ENCODE measurements at regions not wholly inside any gene's neighbourhood (a gene's known extent, or its start where the extent isn't known, plus 50 kb on each side); places are given as distances from the start of the nearest gene placed in this dataset.

DNA sequence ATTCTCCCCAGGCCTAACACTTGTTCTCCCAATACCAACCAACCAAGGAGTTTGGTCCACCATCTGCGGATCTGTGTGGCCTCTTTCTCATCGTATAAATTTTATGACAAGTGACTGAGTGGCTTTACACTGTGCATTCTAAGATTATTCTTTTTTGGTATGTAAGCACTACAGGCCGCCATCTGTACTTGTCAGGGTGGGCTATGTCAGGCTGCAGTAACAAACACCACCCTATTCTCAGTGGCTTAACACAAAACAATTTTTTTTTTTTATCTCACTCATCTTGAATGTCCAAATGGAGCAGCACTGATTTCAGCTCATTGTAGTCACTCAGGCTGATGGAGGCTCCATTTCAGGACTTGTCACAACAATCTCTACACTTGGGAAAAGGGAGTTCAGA lies 412.7 kb upstream of the MIR17HG start:
- Histone ChIP-seq H3K27ac (ENCODE audit: low read depth in 1 of 2, low read length in 2 of 2) (no peak overlapping the region), H3K36me3 (ENCODE audit: control insufficient read depth in 4 of 4, insufficient read depth in 3 of 4, low read depth in 1 of 4, low read length in 3 of 4) (no peaks in the 10 kb centered on the region), H3K4me3 (ENCODE audit: low read depth in 1 of 3, low read length in 3 of 3) (no peak overlapping the region), H3K4me1 (ENCODE audit: control insufficient read depth in 4 of 4, insufficient read depth in 4 of 4, low read length in 3 of 4) (no peaks in the 10 kb centered on the region), H3K9me3 (ENCODE audit: control insufficient read depth in 4 of 4, low read length in 3 of 4) (no peaks in the 10 kb centered on the region), H3K9ac (ENCODE audit: low read depth in 1 of 2, low read length in 2 of 2) (no peak overlapping the region), H3K27me3 (ENCODE audit: control insufficient read depth in 4 of 4, insufficient read depth in 4 of 4, low read length in 3 of 4) (peaks cover 0 to 2% (median 0%) of the 10 kb centered on the region in 4 donors)
- no peak for TF ChIP-seq HNF4A (conservative IDR thresholded peaks at IDR 0.05)
- TF ChIP-seq, protein P1, sequence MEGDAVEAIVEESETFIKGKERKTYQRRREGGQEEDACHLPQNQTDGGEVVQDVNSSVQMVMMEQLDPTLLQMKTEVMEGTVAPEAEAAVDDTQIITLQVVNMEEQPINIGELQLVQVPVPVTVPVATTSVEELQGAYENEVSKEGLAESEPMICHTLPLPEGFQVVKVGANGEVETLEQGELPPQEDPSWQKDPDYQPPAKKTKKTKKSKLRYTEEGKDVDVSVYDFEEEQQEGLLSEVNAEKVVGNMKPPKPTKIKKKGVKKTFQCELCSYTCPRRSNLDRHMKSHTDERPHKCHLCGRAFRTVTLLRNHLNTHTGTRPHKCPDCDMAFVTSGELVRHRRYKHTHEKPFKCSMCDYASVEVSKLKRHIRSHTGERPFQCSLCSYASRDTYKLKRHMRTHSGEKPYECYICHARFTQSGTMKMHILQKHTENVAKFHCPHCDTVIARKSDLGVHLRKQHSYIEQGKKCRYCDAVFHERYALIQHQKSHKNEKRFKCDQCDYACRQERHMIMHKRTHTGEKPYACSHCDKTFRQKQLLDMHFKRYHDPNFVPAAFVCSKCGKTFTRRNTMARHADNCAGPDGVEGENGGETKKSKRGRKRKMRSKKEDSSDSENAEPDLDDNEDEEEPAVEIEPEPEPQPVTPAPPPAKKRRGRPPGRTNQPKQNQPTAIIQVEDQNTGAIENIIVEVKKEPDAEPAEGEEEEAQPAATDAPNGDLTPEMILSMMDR (IDR thresholded peaks at IDR 0.05; ENCODE audit: low read depth, low read length, missing input control) = no peak
- no peak for TF ChIP-seq FOXA1 (IDR thresholded peaks at IDR 0.05)
- no peak for TF ChIP-seq GABPA (IDR thresholded peaks at IDR 0.05 in 1 of 2, conservative IDR thresholded peaks at IDR 0.05 in 1 of 2)
- TF ChIP-seq SP1 (IDR thresholded peaks at IDR 0.05) = no peak
- no peak for TF ChIP-seq RXRA (IDR thresholded peaks at IDR 0.05)
- no peak for TF ChIP-seq ZBTB33 (IDR thresholded peaks at IDR 0.05)
- TF ChIP-seq, protein P2, sequence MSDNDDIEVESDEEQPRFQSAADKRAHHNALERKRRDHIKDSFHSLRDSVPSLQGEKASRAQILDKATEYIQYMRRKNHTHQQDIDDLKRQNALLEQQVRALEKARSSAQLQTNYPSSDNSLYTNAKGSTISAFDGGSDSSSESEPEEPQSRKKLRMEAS (IDR thresholded peaks at IDR 0.05) = no peak
- WGBS = 81% methylated on average over 3 of the region's 3 CpGs
- no peak for DNase-seq (ENCODE audit: low spot score)

- Histone ChIP-seq H3K9me3 (ENCODE audit: control insufficient read depth in 4 of 4, low read length in 3 of 4) (no peaks in the 10 kb centered on the region), H3K36me3 (ENCODE audit: control insufficient read depth in 4 of 4, insufficient read depth in 3 of 4, low read depth in 1 of 4, low read length in 3 of 4) (no peaks in the 10 kb centered on the region), H3K4me3 (ENCODE audit: low read depth in 1 of 3, low read length in 3 of 3) (no peak overlapping the region), H3K27me3 (ENCODE audit: control insufficient read depth in 4 of 4, insufficient read depth in 4 of 4, low read length in 3 of 4) (peaks cover 0 to 2% (median 0%) of the 10 kb centered on the region in 4 donors), H3K9ac (ENCODE audit: low read depth in 1 of 2, low read length in 2 of 2) (no peak overlapping the region), H3K4me1 (ENCODE audit: control insufficient read depth in 4 of 4, insufficient read depth in 4 of 4, low read length in 3 of 4) (no peaks in the 10 kb centered on the region), H3K27ac (ENCODE audit: low read depth in 1 of 2, low read length in 2 of 2) (no peak overlapping the region)
- no peak for DNase-seq (ENCODE audit: low spot score)
- TF ChIP-seq TAF1 (conservative IDR thresholded peaks at IDR 0.05) (no peak), HNF4A (conservative IDR thresholded peaks at IDR 0.05) (no peak), RXRA (IDR thresholded peaks at IDR 0.05) (no peak), FOXA2 (IDR thresholded peaks at IDR 0.05) (no peak), GABPA (IDR thresholded peaks at IDR 0.05 in 1 of 2, conservative IDR thresholded peaks at IDR 0.05 in 1 of 2) (no peak)
- TF ChIP-seq, protein P1 (IDR thresholded peaks at IDR 0.05; ENCODE audit: low read depth, low read length, missing input control) = no peak
These were observed 408.6 kb upstream of the MIR17HG start for GRCh38 chr13:90938848-90939247.

- Histone ChIP-seq H3K27ac (ENCODE audit: low read depth in 1 of 2, low read length in 2 of 2) (no peak overlapping the region), H3K4me1 (ENCODE audit: control insufficient read depth in 4 of 4, insufficient read depth in 4 of 4, low read length in 3 of 4) (no peaks in the 10 kb centered on the region), H3K9ac (ENCODE audit: low read depth in 1 of 2, low read length in 2 of 2) (no peak overlapping the region), H3K36me3 (ENCODE audit: control insufficient read depth in 4 of 4, insufficient read depth in 3 of 4, low read depth in 1 of 4, low read length in 3 of 4) (no peaks in the 10 kb centered on the region), H3K4me3 (ENCODE audit: low read depth in 1 of 3, low read length in 3 of 3) (no peak overlapping the region), H3K27me3 (ENCODE audit: control insufficient read depth in 4 of 4, insufficient read depth in 4 of 4, low read length in 3 of 4) (no peaks in the 10 kb centered on the region), H3K9me3 (ENCODE audit: control insufficient read depth in 4 of 4, low read length in 3 of 4) (no peaks in the 10 kb centered on the region)
- WGBS = 74% methylated on average over 4 of the region's 4 CpGs
- DNase-seq (ENCODE audit: low spot score) = no peak
- TF ChIP-seq ZBTB33 (IDR thresholded peaks at IDR 0.05) (no peak), YY1 (IDR thresholded peaks at IDR 0.05) (no peak), REST (IDR thresholded peaks at IDR 0.05) (no peak)
These were observed 403.5 kb upstream of the MIR17HG start for GRCh38 chr13:90943946-90944345.

Data from liver (tissue), 8 donors.